GM21423 (cell line): ENCODE measurements at regions not wholly inside any gene's neighbourhood (a gene's known extent, or its start where the extent isn't known, plus 50 kb on each side); places are given as distances from the start of the nearest gene placed in this dataset.
"Not testable (repeated sequence)": the region's sequence is repeated elsewhere in the genome, so short reads cannot be mapped to it uniquely, and the experiment has no call there.

Source experiments
- ATAC-seq: cut with Tn5 transposase; IDR thresholded peaks from one replicate; pipeline ENCODE4 v1.9.1; 2021; ENCODE audit warnings: mild to moderate bottlenecking, moderate library complexity; ENCODE audit not compliant: unreplicated experiment

- ATAC-seq, result not testable (repeated sequence)
Observed at GRCh38 chr10:45056806-45057205, 56.1 kb downstream of the ZNF22 start.

- no peak for ATAC-seq
Observed at GRCh38 chr10:45058580-45058979, 57.9 kb downstream of the ZNF22 start.

GRCh38 chr10:45058992-45059561 is 58.4 kb downstream of the ZNF22 start:
- no peak for ATAC-seq

- ATAC-seq, result no peak
Observed at GRCh38 chr10:45059632-45060031, 58.9 kb downstream of the ZNF22 start.

- no peak for ATAC-seq
Observed at GRCh38 chr10:45061982-45062381, 61.3 kb downstream of the ZNF22 start.

GRCh38 chr10:45063591-45064231 is 63.0 kb downstream of the ZNF22 start:
- no peak for ATAC-seq

GRCh38 chr10:45064998-45065397 is 64.3 kb downstream of the ZNF22 start:
- no peak for ATAC-seq

- no peak for ATAC-seq
Observed at GRCh38 chr10:45071043-45071813, 70.5 kb downstream of the ZNF22 start.

- no peak for ATAC-seq
Observed at GRCh38 chr10:45075216-45075615, 74.5 kb downstream of the ZNF22 start.

GRCh38 chr10:45075826-45076380 is 75.2 kb downstream of the ZNF22 start:
- ATAC-seq, result no peak

GRCh38 chr10:45076891-45077290 is 76.2 kb downstream of the ZNF22 start:
- no peak for ATAC-seq

- ATAC-seq, result no peak
Observed at GRCh38 chr10:45080331-45080730, 79.6 kb downstream of the ZNF22 start.

- ATAC-seq, result no peak
Observed at GRCh38 chr10:45082176-45082575, 81.5 kb downstream of the ZNF22 start.

GRCh38 chr10:45091968-45092367 is 91.2 kb downstream of the ZNF22 start:
- ATAC-seq, result no peak

- ATAC-seq, result no peak
Observed at GRCh38 chr10:45093945-45094344, 93.2 kb downstream of the ZNF22 start.

GRCh38 chr10:45095286-45095685 is 94.6 kb downstream of the ZNF22 start:
- ATAC-seq, result no peak

GRCh38 chr10:45096001-45096400 is 95.3 kb downstream of the ZNF22 start:
- no peak for ATAC-seq

GRCh38 chr10:45100429-45100828 is 99.7 kb downstream of the ZNF22 start:
- no peak for ATAC-seq

GRCh38 chr10:45104674-45105073 is 104.0 kb downstream of the ZNF22 start:
- ATAC-seq, result no peak

GRCh38 chr10:45105309-45105708 is 104.6 kb downstream of the ZNF22 start:
- not testable (repeated sequence) for ATAC-seq

GRCh38 chr10:45106236-45106856 is 105.6 kb downstream of the ZNF22 start:
- no peak for ATAC-seq
